Omental fat pad (tissue), 3 donors: ENCODE measurements at regions not wholly inside any gene's neighbourhood (a gene's known extent, or its start where the extent isn't known, plus 50 kb on each side); places are given as distances from the start of the nearest gene placed in this dataset.

Experiments
- ATAC-seq: fragments of 150-250 bp; one replicate; pipeline ENCODE4 v1.9.1; 2016; ENCODE audit warnings: mild to moderate bottlenecking, moderate library complexity; ENCODE audit not compliant: low FRiP score
- DNase-seq: peaks from one replicate; pipeline ENCODE4 v3.0.0-alpha.2; 2019; ENCODE audit warnings: low spot score
- TF ChIP-seq, protein P1 (sequence below), 3 donors: fragments of 450-650 bp; IDR thresholded peaks; one replicate each; pipeline ENCODE4 v1.5.1; 2016 to 2017; ENCODE audit warnings: antibody characterized with exemption in 3 of 3, mild to moderate bottlenecking in 3 of 3, moderate library complexity in 2 of 3

DNA sequence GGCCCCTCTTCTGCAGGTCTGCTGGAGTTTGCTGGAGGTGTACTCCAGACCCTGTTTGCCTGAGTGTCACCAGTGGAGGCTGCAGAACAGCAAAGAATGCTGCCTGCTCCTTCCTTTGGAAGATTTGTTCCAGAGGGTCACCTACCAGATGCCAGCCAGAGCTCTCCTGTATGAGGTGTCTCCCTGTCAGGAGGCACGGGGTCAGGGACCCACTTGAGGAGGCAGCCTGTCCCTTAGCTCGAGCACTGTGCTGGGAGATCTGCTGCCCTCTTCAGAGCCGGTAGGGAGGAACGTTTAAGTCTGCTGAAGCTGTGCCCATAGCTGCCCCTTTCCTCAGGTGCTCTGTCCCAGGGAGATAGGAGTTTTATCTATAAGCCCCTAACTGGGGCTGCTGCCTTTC lies 207.9 kb downstream of the FAT3 start:
- ATAC-seq (no peak), DNase-seq (no peak)
- TF ChIP-seq, protein P1, sequence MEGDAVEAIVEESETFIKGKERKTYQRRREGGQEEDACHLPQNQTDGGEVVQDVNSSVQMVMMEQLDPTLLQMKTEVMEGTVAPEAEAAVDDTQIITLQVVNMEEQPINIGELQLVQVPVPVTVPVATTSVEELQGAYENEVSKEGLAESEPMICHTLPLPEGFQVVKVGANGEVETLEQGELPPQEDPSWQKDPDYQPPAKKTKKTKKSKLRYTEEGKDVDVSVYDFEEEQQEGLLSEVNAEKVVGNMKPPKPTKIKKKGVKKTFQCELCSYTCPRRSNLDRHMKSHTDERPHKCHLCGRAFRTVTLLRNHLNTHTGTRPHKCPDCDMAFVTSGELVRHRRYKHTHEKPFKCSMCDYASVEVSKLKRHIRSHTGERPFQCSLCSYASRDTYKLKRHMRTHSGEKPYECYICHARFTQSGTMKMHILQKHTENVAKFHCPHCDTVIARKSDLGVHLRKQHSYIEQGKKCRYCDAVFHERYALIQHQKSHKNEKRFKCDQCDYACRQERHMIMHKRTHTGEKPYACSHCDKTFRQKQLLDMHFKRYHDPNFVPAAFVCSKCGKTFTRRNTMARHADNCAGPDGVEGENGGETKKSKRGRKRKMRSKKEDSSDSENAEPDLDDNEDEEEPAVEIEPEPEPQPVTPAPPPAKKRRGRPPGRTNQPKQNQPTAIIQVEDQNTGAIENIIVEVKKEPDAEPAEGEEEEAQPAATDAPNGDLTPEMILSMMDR (IDR thresholded peaks at IDR 0.05), result no peak

DNA sequence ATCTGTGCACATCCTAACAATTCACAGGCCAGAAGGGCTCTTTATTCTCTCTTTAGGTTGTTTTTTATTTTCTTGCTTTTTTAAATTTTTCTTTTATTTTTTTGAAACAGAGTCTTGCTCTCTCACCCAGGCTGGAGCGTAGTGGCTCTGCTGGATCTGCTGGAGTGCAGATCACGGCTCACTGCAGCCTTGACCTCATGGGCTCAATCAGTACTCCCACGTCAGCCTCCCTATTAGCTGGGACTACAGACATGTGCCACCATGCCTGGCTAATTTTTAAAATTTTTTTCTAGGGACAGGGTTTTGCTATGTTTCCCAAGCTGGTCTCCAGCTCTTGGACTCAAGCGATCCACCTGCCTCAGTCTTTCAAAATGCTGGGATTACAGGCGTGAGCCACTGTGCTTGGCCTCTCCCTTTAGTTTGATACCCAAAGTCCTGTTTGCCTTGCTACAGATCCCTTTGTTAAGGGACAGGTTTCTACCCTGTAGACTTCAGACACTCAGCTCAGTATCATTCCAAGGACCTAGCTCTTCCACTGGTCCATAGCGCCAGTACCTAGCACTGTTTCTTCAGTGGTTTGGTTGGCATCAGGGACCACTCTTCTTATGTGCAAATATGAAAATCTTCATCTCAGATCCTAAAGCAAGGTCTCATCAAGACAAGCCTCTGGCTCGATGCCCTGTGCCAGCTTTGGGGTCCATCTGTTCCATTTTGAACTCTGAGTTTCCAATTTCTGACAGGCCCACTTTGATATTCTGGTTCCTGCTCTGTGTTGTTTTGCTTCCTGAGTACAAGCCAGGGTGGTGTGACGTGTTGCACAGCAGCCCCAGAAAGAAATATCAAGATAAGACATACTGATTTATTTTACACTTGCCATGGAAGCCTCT lies 211.7 kb downstream of the FAT3 start:
- ATAC-seq (no peak), DNase-seq (no peak)
- TF ChIP-seq, protein P1 (IDR thresholded peaks at IDR 0.05), result no peak

DNA sequence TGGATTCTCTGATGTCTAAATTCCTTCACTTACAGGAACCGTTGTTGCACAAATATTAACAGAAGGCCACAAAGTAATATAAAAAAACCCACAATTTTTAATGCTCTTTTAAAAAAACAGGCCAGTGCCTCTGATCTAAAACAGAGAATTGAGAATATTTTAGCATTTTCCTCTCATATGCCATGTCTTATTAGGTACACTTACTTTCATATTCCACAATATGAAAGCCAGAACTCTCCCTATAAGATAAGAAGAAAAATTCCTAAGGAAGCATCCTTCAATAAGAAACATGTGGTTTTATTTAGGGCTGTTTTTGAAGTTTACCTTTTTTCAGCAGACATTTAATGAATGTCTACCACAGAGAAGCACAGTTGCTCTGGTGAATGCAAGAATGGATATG lies 214.5 kb downstream of the FAT3 start:
- ATAC-seq, result no peak
- TF ChIP-seq, protein P1 (IDR thresholded peaks at IDR 0.05), result no peak
- no peak for DNase-seq

DNA sequence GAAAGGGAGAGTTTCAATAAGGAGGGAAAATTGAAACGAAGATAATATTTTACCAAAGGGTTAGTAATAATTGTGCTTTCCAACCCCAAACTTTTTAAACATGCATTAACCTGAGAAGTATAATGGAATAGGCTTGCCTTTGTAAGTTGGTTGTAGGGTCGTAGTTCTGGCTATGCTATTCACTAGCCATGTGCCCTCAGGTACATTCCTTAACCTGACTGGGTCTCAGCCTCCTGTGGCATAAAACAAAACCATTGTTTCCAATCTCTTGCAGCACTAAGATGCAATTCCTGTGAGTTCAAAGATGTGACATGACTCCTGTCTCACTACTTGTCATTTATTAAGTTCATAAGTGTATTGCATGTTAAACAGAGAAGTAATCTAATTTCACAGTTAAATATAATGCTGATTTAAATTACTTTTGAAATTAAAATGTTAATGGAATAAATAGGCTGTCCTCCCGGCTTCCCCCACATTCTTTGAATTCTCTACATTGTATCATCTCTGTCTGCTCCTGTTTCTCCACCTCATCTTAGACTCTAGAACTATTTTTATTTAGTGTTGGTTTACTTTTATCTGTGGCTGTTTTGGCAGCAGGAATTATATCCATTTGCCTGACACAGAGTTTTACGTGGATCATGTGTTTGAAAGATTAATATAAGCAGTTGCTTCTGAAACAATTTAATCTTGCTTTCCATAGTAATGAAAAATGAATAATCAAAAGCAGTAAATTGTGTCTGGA lies 216.3 kb downstream of the FAT3 start:
- ATAC-seq, result no peak
- DNase-seq, result no peak
- TF ChIP-seq, protein P1 (IDR thresholded peaks at IDR 0.05), result no peak

DNA sequence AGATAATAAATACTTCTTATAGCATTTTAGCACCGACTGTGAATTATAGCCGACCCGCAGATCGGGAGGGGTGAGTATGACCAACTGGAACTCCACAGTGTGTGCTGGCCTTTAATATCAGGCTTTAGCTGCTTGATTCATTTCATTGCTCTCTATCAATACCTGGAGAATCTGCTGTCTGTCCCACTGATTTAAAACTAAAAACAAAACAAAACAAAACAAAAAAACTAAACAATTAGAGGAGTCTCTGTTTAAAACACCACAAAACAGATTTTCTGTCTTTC lies 216.8 kb downstream of the FAT3 start:
- ATAC-seq (no peak), DNase-seq (no peak)
- TF ChIP-seq, protein P1 (IDR thresholded peaks at IDR 0.05), result no peak

DNA sequence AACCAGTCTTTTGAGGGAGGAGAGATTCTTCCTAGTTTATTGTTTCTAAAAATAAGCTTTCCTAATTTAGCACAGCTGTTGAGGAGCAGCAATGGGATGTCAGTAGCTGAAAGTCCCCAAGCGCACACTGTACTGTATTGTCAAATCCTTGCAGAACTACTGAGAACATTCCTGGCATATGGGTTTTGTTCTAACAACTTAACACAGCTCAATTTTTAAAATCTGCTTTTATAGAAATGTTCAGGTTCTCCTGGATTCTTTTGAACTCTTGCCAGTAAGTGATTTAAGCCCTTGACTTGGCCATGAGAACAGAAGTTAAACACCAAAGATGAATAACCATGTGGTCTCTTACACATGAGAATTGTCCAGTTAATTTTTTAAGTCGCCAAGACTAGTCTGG lies 218.6 kb downstream of the FAT3 start:
- ATAC-seq (no peak), DNase-seq (no peak)
- TF ChIP-seq, protein P1 (IDR thresholded peaks at IDR 0.05), result no peak

DNA sequence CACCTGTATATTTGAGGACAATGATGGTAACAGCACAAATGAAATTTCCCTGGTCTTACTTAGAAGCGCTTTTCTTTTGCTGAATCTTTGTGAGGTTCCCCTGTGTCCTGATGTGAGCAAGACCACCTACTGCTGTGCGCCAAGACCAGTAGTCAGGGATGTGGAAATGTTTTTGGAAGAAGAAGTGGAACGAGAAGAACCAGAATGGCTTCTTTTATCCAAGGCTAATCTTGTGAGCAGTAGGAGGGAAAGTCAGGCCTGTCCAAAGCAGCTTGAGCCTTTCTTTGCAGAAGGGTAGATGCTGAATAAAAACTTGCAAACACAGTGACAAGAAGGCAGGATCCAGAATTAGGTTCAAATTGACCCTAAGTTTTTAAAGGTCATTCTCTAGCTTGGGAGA lies 223.0 kb downstream of the FAT3 start:
- ATAC-seq, result no peak
- TF ChIP-seq, protein P1 (IDR thresholded peaks at IDR 0.05), result no peak
- no peak for DNase-seq
